HG02884 (cell line): ENCODE measurements at regions not wholly inside any gene's neighbourhood (a gene's known extent, or its start where the extent isn't known, plus 50 kb on each side); places are given as distances from the start of the nearest gene placed in this dataset.

ENCODE experiments used
- ATAC-seq: cut with Tn5 transposase; IDR thresholded peaks from one replicate; pipeline ENCODE4 v1.9.1; 2021; ENCODE audit warnings: mild to moderate bottlenecking, moderate library complexity; ENCODE audit not compliant: unreplicated experiment

- ATAC-seq, result no peak
Measured at GRCh38 chr2:20150110-20150706, 74.7 kb downstream of the SDC1 start.

GRCh38 chr2:20149703-20150030, 75.3 kb downstream of the SDC1 start:
- ATAC-seq, result no peak

GRCh38 chr2:20148923-20149702, 75.8 kb downstream of the SDC1 start:
- no peak for ATAC-seq

- no peak for ATAC-seq
Measured at GRCh38 chr2:20148426-20148922, 76.5 kb downstream of the SDC1 start.

- no peak for ATAC-seq
Measured at GRCh38 chr2:20147351-20147750, 77.6 kb downstream of the SDC1 start.

DNA sequence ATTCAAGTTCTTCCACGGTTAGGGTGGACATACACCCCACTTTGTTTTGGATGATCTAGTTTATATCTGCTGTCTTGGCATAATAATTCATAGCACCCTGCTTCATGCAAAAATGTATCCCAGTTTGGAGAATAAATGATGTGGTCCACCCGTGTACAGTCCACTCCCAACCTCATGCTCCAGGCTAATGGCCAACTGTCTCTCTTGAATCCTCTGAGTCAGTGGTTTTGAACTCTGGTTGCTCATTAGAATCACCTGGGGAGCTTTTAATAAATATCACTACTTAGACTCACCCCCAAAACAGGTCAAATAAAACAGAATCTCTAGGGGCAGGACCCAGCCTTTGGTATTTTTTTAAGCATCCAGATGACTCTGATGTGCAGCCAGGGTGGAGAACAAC, 78.5 kb downstream of the SDC1 start:
- no peak for ATAC-seq

DNA sequence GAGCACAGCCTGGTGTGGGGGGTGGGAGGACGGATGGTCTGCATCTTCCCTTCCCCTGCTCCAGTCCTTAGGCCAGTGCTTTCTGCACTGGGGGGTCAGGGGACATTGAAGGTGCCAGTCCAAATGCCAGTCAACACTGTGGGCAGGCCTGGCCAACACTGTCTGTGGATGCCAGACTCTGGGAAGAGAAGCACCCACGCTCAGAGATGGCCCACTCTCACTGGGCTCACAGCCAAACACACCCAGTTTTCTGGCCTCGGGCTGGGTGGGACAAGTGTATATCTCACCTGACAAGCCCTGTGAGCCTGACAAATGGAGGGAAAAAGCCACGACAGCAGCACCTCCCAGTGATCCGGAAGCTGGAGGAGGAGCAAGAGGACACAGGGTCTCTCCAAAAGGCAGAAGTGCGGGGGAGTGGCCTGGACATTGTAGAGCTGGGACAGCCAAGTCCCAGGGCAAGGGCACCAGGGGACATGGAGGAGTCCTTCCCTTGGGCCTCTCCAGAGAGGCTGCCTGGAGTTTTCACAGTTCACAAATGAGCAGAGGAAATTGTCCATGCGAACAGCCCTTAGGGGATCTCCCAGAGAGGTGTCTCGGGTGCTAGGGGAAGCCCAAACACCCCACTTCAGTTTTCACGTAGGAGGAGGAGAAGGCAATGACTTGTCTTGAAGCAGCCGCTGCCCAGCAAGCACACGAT, 79.3 kb downstream of the SDC1 start:
- peak; percentile 77 for ATAC-seq

GRCh38 chr2:20144861-20145260, 80.1 kb downstream of the SDC1 start:
- ATAC-seq, result no peak

DNA sequence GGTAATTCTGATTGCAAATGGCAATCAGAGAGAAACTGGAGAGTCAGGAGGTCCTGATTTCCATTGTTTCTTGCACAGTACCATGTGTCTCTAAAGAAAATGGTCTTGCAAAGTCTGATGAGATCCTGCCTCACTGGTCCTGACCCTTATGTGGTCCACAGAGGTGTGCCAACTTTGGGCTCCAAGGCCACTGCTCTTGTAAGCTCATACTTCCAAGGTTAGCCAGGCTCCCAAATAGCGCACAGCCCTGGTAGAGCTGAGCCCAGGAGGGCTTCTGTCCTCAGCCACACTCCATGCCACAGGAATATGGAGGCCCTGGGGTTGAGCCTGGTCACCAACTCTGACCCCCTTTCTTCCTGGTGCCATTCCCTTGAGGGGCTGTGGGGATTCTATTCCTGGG, 80.7 kb downstream of the SDC1 start:
- ATAC-seq, result no peak

DNA sequence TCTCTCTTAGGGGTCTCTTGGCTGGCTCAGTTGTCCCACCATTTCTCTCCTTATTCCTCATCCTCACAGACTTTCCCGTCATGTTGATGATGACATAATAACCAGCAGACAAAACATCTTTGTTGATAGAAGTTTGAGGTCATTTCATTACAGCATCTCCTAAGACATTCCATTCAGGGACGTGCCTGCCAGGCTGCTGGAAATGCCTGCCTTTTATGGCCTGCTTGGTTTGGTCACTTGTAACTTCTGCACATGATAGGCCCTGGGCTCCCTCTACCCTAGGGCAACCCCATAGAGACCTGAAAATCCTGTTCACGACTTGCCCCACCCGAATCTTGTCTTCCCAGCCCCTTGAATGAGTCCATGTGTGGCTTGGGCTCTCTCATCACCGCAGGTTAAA, 81.7 kb downstream of the SDC1 start:
- no peak for ATAC-seq

- no peak for ATAC-seq
Measured at GRCh38 chr2:20141806-20142205, 83.1 kb downstream of the SDC1 start.

- ATAC-seq, result no peak
Measured at GRCh38 chr2:20141056-20141762, 83.7 kb downstream of the SDC1 start.

DNA sequence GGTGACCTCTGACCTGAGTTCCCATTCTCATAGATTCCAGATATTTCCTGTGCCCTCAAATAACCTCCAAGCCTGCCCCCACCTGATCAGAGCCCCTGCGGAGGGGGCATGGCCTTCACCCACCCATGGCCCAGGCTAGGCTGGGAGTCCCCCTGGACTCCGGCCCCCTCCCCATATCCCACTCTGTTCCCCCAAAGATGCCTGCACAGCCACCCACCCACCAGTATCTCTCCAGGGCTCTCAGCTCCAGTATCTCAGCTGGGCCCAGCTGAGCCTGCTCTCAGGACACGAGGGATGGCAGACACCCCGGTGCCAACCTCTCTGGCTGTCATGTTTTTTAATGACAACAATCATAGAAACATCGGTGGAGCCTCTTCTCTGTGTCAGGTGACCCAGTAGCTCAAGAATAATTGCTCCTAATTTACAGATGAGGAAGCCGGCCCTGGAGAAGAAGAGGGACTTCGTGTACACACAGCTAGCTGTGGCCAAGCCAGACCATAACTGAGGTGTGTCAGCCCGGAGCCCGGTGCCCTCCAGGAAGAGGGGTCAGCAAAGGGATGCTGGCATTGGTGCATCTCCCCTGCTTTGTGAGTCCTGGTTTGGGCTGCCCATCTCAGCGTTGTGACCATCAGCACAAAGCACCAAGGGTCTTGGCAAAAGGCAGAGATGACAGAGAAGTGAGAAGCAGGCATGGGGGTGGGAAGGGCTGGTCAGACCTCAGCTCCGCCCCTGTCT, 84.4 kb downstream of the SDC1 start:
- ATAC-seq, result no peak

DNA sequence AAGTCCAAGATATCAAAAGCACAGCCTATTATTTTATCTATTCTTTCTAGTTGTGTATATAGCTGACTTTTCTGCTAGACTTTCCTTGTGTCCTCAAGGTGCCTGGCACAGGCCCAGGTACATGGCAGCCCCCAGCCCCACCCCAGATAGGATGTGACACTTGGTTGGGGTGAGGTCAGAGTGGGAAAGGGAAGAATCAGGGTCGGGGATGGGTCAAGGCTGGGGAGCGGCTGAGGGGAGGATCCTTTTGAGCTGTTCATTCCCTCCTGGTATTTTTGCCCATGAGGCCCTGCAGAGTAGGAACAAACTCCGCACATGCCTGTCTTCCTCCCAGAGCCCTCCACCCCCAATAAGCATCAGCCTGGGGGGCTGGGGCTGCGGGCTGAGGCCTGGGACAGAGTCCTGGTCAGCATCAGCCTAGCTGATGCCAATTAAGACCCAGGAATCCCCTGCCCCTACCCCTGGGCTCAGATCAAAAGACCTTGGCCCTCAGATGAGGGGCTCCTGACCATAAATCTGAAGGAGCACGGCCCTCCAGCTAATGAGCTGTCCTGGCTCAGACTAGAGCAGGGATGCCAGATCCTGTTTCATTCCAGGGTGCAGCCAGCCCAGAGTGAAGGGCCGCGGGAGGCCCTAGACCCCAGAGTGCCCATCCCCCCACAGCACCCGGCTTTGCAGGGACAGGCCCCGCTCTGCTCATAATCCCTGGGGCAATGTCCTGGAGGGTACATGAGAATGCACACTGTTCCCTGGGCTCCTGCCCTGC, 85.3 kb downstream of the SDC1 start:
- no peak for ATAC-seq

DNA sequence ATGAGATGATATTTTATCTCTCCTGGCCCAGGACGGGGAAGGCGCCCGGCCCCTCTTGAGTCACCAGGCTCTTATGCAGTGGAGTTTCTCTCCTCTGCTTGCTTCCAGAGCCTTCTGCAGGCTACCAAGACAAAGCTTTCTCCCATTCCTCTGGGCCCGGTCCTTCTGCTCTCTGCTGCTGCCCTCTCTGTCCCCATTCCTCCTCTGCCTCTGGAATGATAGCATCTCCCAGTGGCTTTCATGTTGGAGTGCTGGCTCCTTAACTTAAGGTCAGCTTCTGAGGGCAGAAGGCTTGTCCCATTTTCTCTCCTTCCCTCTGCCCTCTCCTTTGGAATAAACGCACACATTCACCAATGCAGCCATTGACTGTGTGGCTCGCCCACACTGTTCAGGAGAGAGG, 86.2 kb downstream of the SDC1 start:
- ATAC-seq, result no peak

DNA sequence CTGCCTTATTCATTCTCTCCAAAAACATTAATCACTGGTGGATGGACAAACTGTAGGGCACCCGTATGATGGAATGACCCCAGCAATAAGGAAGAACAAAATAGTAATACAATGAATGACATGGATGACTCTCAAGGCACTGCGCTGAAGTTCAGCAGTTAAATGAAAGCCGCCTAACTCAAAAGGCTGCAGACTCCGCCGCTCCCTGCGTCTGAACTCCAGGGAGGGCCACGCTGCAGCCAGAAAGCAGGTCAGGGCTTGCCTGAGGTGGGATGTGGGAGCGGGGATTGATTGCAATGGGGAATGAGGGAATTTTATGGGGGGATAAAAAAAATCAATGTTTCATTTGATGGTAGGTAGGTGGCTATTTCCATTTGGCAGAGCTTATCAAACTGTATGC, 86.5 kb upstream of the LAPTM4A start:
- ATAC-seq, result no peak

GRCh38 chr2:20137131-20137571, 85.7 kb upstream of the LAPTM4A start:
- no peak for ATAC-seq

- ATAC-seq, result no peak
Measured at GRCh38 chr2:20136149-20136548, 84.7 kb upstream of the LAPTM4A start.

- ATAC-seq, result peak; percentile 93
Measured at GRCh38 chr2:20135631-20136050, 84.2 kb upstream of the LAPTM4A start.

DNA sequence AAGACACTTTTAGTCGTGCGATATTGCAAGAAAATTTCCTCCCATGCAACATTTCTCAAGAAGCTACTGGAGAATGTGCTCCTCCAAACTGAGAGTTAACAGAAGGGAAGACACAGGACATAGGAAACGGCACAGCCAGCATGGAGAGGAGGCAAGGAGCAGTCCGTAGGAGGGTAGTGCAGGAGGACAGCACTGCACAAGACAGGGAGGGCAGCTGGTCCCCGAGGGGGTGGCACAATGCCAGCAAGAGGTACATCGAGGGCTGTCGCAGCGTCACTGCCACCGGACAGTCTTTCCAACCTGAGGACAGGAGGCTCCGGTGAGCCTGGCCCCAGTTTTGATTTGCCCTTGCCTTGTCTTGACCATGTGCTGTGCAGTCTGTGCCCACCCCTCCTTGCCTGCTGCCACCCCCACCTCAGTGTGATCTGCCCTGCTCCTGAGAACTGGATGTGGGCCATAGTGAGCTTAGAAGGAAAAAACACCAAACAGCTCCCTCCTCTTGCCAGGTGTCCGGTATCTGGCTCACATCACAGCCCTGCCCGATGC, 81.6 kb upstream of the LAPTM4A start:
- no peak for ATAC-seq
